Loucy (cell line): ENCODE measurements at regions not wholly inside any gene's neighbourhood (a gene's known extent, or its start where the extent isn't known, plus 50 kb on each side); places are given as distances from the start of the nearest gene placed in this dataset.

Source experiments
- EZH2phosphoT487 ChIP-seq: fragments of 200-600 bp; IDR thresholded peaks from 2 replicates; pipeline ENCODE4 v1.6.1; 2018; ENCODE audit warnings: antibody characterized with exemption, mild to moderate bottlenecking, moderate library complexity, borderline replicate concordance
- TF ChIP-seq, protein P1 (sequence below): fragments of 200-600 bp; sonication (generic); conservative IDR thresholded peaks from 2 replicates; pipeline ENCODE4 v1.5.1; 2014; ENCODE audit warnings: mild to moderate bottlenecking, antibody characterized with exemption, low read length

DNA sequence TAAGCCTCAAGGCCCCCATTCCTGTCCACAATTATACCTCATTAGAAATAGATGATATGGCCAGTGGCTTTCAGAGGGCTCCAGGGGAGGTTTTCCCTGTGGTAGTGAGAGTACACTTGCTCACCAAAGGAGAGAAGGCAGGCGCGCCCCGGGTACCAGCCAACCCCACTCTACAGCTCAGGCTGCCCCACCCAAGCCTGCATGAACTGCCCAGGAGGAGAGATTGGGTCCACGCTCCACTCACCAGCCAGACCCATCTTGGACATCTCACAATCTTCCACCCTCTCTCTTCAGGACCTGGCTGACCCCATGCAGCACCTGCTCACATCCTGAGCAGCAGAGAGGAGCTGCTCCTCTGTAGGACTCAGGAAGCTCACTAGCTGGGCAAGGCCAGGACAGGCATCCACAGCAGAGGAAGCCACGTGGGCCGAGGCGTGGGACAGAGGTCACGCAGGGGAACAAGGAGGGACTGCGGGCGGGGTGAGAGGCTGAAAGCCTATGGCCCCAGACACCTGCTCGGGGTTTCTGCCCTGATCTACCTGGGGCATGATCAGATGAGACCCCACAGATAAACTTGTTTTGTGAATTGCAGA, 53.9 kb upstream of the GLI2 start:
- TF ChIP-seq, protein P1, sequence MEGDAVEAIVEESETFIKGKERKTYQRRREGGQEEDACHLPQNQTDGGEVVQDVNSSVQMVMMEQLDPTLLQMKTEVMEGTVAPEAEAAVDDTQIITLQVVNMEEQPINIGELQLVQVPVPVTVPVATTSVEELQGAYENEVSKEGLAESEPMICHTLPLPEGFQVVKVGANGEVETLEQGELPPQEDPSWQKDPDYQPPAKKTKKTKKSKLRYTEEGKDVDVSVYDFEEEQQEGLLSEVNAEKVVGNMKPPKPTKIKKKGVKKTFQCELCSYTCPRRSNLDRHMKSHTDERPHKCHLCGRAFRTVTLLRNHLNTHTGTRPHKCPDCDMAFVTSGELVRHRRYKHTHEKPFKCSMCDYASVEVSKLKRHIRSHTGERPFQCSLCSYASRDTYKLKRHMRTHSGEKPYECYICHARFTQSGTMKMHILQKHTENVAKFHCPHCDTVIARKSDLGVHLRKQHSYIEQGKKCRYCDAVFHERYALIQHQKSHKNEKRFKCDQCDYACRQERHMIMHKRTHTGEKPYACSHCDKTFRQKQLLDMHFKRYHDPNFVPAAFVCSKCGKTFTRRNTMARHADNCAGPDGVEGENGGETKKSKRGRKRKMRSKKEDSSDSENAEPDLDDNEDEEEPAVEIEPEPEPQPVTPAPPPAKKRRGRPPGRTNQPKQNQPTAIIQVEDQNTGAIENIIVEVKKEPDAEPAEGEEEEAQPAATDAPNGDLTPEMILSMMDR = no peak
- TF ChIP-seq EZH2phosphoT487 = no peak
